ENCODE measurements at regions not wholly inside any gene's neighbourhood (a gene's known extent, or its start where the extent isn't known, plus 50 kb on each side); places are given as distances from the start of the nearest gene placed in this dataset.

GRCh38 chr9:117974108-117974507, 269.9 kb downstream of the TLR4 start:
- TF ChIP-seq CTCF (conservative IDR thresholded peaks at IDR 0.05; ENCODE audit: low read length) (no peak), EZH2phosphoT487 (IDR thresholded peaks at IDR 0.05; ENCODE audit: borderline replicate concordance) (no peak)
